ENCODE measurements at regions not wholly inside any gene's neighbourhood (a gene's known extent, or its start where the extent isn't known, plus 50 kb on each side); places are given as distances from the start of the nearest gene placed in this dataset.

GRCh38 chr17:69820876-69821473 lies 254.1 kb upstream of the KCNJ16 start:
- no CpG with 5 or more reads among the region's 6 CpGs for WGBS (ENCODE audit: insufficient coverage, insufficient read length)
- no peak overlapping the region for H3K4me3 ChIP-seq (ENCODE audit: low read length)
- H3K27me3 ChIP-seq (ENCODE audit: control insufficient read depth, insufficient read depth, low read length), result no peaks in the 10 kb centered on the region
- H3K27ac ChIP-seq (ENCODE audit: low read length), result no peak overlapping the region
- no peaks in the 10 kb centered on the region for H3K4me1 ChIP-seq (ENCODE audit: control insufficient read depth, insufficient read depth, low read length)
- DNase-seq (ENCODE audit: low read depth, low spot score), result no peak
- H3K9me3 ChIP-seq (ENCODE audit: control insufficient read depth, insufficient read depth, low read length), result 0 out of 2 replicates have a peak, but pooled peaks cover 2% of the 10 kb centered on the region
- no peaks in the 10 kb centered on the region for H3K36me3 ChIP-seq (ENCODE audit: control insufficient read depth, insufficient read depth, low read length)

- Histone ChIP-seq H3K27me3 (ENCODE audit: control insufficient read depth, insufficient read depth, low read length) (no peaks in the 10 kb centered on the region), H3K4me1 (ENCODE audit: control insufficient read depth, insufficient read depth, low read length) (no peaks in the 10 kb centered on the region), H3K9me3 (ENCODE audit: control insufficient read depth, insufficient read depth, low read length) (0 out of 2 replicates have a peak, but pooled peaks cover 2% of the 10 kb centered on the region), H3K36me3 (ENCODE audit: control insufficient read depth, insufficient read depth, low read length) (no peaks in the 10 kb centered on the region), H3K4me3 (ENCODE audit: low read length) (no peak overlapping the region), H3K27ac (ENCODE audit: low read length) (no peak overlapping the region)
- WGBS (ENCODE audit: insufficient coverage, insufficient read length), result no CpG with 5 or more reads among the region's 8 CpGs
- no peak for DNase-seq (ENCODE audit: low read depth, low spot score)
Observed at GRCh38 chr17:69822314-69822875, 252.6 kb upstream of the KCNJ16 start.

GRCh38 chr17:69828087-69828486 lies 246.9 kb upstream of the KCNJ16 start:
- H3K27me3 ChIP-seq (ENCODE audit: control insufficient read depth, insufficient read depth, low read length), result no peaks in the 10 kb centered on the region
- H3K4me1 ChIP-seq (ENCODE audit: control insufficient read depth, insufficient read depth, low read length), result no peaks in the 10 kb centered on the region
- no peak for DNase-seq (ENCODE audit: low read depth, low spot score)
- H3K36me3 ChIP-seq (ENCODE audit: control insufficient read depth, insufficient read depth, low read length), result no peaks in the 10 kb centered on the region
- no peak overlapping the region for H3K4me3 ChIP-seq (ENCODE audit: low read length)
- no CpG with 5 or more reads among the region's 6 CpGs for WGBS (ENCODE audit: insufficient coverage, insufficient read length)
- no peak overlapping the region for H3K27ac ChIP-seq (ENCODE audit: low read length)
- H3K9me3 ChIP-seq (ENCODE audit: control insufficient read depth, insufficient read depth, low read length), result no peaks in the 10 kb centered on the region

GRCh38 chr17:69834494-69834893 lies 240.5 kb upstream of the KCNJ16 start:
- H3K9me3 ChIP-seq (ENCODE audit: control insufficient read depth, insufficient read depth, low read length), result no peaks in the 10 kb centered on the region
- H3K27me3 ChIP-seq (ENCODE audit: control insufficient read depth, insufficient read depth, low read length), result no peaks in the 10 kb centered on the region
- H3K27ac ChIP-seq (ENCODE audit: low read length), result no peak overlapping the region
- no peak for DNase-seq (ENCODE audit: low read depth, low spot score)
- no peaks in the 10 kb centered on the region for H3K36me3 ChIP-seq (ENCODE audit: control insufficient read depth, insufficient read depth, low read length)
- 100% methylated on average over 1 of the region's 2 CpGs for WGBS (ENCODE audit: insufficient coverage, insufficient read length)
- H3K4me3 ChIP-seq (ENCODE audit: low read length), result no peak overlapping the region
- no peaks in the 10 kb centered on the region for H3K4me1 ChIP-seq (ENCODE audit: control insufficient read depth, insufficient read depth, low read length)

GRCh38 chr17:69851736-69852135 lies 223.3 kb upstream of the KCNJ16 start:
- no CpG with 5 or more reads among the region's 4 CpGs for WGBS (ENCODE audit: insufficient coverage, insufficient read length)
- H3K4me1 ChIP-seq (ENCODE audit: control insufficient read depth, insufficient read depth, low read length), result no peaks in the 10 kb centered on the region
- no peaks in the 10 kb centered on the region for H3K9me3 ChIP-seq (ENCODE audit: control insufficient read depth, insufficient read depth, low read length)
- H3K4me3 ChIP-seq (ENCODE audit: low read length), result no peak overlapping the region
- no peaks in the 10 kb centered on the region for H3K36me3 ChIP-seq (ENCODE audit: control insufficient read depth, insufficient read depth, low read length)
- H3K27ac ChIP-seq (ENCODE audit: low read length), result no peak overlapping the region
- no peaks in the 10 kb centered on the region for H3K27me3 ChIP-seq (ENCODE audit: control insufficient read depth, insufficient read depth, low read length)
- DNase-seq (ENCODE audit: low read depth, low spot score), result no peak

- no peak for DNase-seq (ENCODE audit: low read depth, low spot score)
- Histone ChIP-seq H3K9me3 (ENCODE audit: control insufficient read depth, insufficient read depth, low read length) (no peaks in the 10 kb centered on the region), H3K27ac (ENCODE audit: low read length) (no peak overlapping the region), H3K27me3 (ENCODE audit: control insufficient read depth, insufficient read depth, low read length) (no peaks in the 10 kb centered on the region), H3K36me3 (ENCODE audit: control insufficient read depth, insufficient read depth, low read length) (no peaks in the 10 kb centered on the region), H3K4me1 (ENCODE audit: control insufficient read depth, insufficient read depth, low read length) (no peaks in the 10 kb centered on the region), H3K4me3 (ENCODE audit: low read length) (no peak overlapping the region)
- WGBS (ENCODE audit: insufficient coverage, insufficient read length), result no CpG with 5 or more reads among the region's 4 CpGs
Observed at GRCh38 chr17:69853541-69854224, 221.3 kb upstream of the KCNJ16 start.

- Histone ChIP-seq H3K9me3 (ENCODE audit: control insufficient read depth, insufficient read depth, low read length) (no peaks in the 10 kb centered on the region), H3K27ac (ENCODE audit: low read length) (no peak overlapping the region), H3K36me3 (ENCODE audit: control insufficient read depth, insufficient read depth, low read length) (no peaks in the 10 kb centered on the region), H3K4me1 (ENCODE audit: control insufficient read depth, insufficient read depth, low read length) (no peaks in the 10 kb centered on the region), H3K27me3 (ENCODE audit: control insufficient read depth, insufficient read depth, low read length) (no peaks in the 10 kb centered on the region), H3K4me3 (ENCODE audit: low read length) (no peak overlapping the region)
- no CpG with 5 or more reads among the region's 1 CpG for WGBS (ENCODE audit: insufficient coverage, insufficient read length)
- no peak for DNase-seq (ENCODE audit: low read depth, low spot score)
Observed at GRCh38 chr17:69854225-69854780, 220.7 kb upstream of the KCNJ16 start.

GRCh38 chr17:69856946-69857345 lies 218.1 kb upstream of the KCNJ16 start:
- no peaks in the 10 kb centered on the region for H3K36me3 ChIP-seq (ENCODE audit: control insufficient read depth, insufficient read depth, low read length)
- no peak overlapping the region for H3K27ac ChIP-seq (ENCODE audit: low read length)
- DNase-seq (ENCODE audit: low read depth, low spot score), result no peak
- H3K4me1 ChIP-seq (ENCODE audit: control insufficient read depth, insufficient read depth, low read length), result no peaks in the 10 kb centered on the region
- no peaks in the 10 kb centered on the region for H3K27me3 ChIP-seq (ENCODE audit: control insufficient read depth, insufficient read depth, low read length)
- no peak overlapping the region for H3K4me3 ChIP-seq (ENCODE audit: low read length)
- H3K9me3 ChIP-seq (ENCODE audit: control insufficient read depth, insufficient read depth, low read length), result no peaks in the 10 kb centered on the region
- WGBS (ENCODE audit: insufficient coverage, insufficient read length), result no CpG with 5 or more reads among the region's 1 CpG

GRCh38 chr17:69857412-69857835 lies 217.6 kb upstream of the KCNJ16 start:
- H3K27ac ChIP-seq (ENCODE audit: low read length), result no peak overlapping the region
- H3K4me1 ChIP-seq (ENCODE audit: control insufficient read depth, insufficient read depth, low read length), result no peaks in the 10 kb centered on the region
- H3K9me3 ChIP-seq (ENCODE audit: control insufficient read depth, insufficient read depth, low read length), result no peaks in the 10 kb centered on the region
- H3K4me3 ChIP-seq (ENCODE audit: low read length), result no peak overlapping the region
- no peaks in the 10 kb centered on the region for H3K36me3 ChIP-seq (ENCODE audit: control insufficient read depth, insufficient read depth, low read length)
- no peak for DNase-seq (ENCODE audit: low read depth, low spot score)
- no peaks in the 10 kb centered on the region for H3K27me3 ChIP-seq (ENCODE audit: control insufficient read depth, insufficient read depth, low read length)

- Histone ChIP-seq H3K4me1 (ENCODE audit: control insufficient read depth, insufficient read depth, low read length) (no peaks in the 10 kb centered on the region), H3K9me3 (ENCODE audit: control insufficient read depth, insufficient read depth, low read length) (no peaks in the 10 kb centered on the region), H3K4me3 (ENCODE audit: low read length) (no peak overlapping the region), H3K27me3 (ENCODE audit: control insufficient read depth, insufficient read depth, low read length) (no peaks in the 10 kb centered on the region), H3K27ac (ENCODE audit: low read length) (no peak overlapping the region), H3K36me3 (ENCODE audit: control insufficient read depth, insufficient read depth, low read length) (no peaks in the 10 kb centered on the region)
- no CpG with 5 or more reads among the region's 3 CpGs for WGBS (ENCODE audit: insufficient coverage, insufficient read length)
- no peak for DNase-seq (ENCODE audit: low read depth, low spot score)
Observed at GRCh38 chr17:69858460-69858859, 216.6 kb upstream of the KCNJ16 start.
